GM21515 (cell line): ENCODE measurements at regions not wholly inside any gene's neighbourhood (a gene's known extent, or its start where the extent isn't known, plus 50 kb on each side); places are given as distances from the start of the nearest gene placed in this dataset.

Source experiments
- ATAC-seq: cut with Tn5 transposase; IDR thresholded peaks from one replicate; pipeline ENCODE4 v1.9.1; 2021; ENCODE audit not compliant: unreplicated experiment

GRCh38 chr11:31865606-31866300 lies 54.6 kb upstream of the PAX6 start:
- no peak for ATAC-seq

- ATAC-seq = no peak
Observed at GRCh38 chr11:31863170-31863832, 52.2 kb upstream of the PAX6 start.

- ATAC-seq = no peak
Observed at GRCh38 chr11:31861011-31861410, 49.9 kb upstream of the PAX6 start.
